C1 segment of cervical spinal cord (tissue), 14 donors: ENCODE measurements at regions not wholly inside any gene's neighbourhood (a gene's known extent, or its start where the extent isn't known, plus 50 kb on each side); places are given as distances from the start of the nearest gene placed in this dataset.

Experiments
- DNase-seq, 14 donors: peaks; one replicate each; lab custom pipeline; 2025; lab: John Stamatoyannopoulos, UW

GRCh38 chr10:108872854-108873253, 1050.5 kb downstream of the XPNPEP1 start:
- DNase-seq, result no peak

DNA sequence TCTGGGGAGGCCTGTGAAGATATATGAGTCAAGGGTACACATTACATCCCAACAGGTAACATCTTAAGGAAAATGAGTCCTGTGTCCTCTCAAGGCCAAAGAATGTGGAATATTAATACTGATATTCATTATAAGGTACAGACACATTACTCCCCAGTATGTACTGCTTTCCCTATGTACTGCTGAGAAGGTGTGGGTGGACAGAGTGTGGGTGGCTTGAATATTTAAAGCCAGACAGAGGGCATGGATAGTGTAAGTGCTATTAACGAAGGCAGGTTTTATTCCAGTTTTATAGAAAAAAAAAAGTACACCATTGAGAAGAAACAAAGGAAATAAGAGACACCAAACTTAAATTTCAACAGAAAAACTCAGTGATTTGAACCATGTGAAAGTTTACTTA, 1054.4 kb downstream of the XPNPEP1 start:
- no peak for DNase-seq

GRCh38 chr10:108862676-108863350, 1060.5 kb downstream of the XPNPEP1 start:
- no peak for DNase-seq

- DNase-seq, result no peak
Measured at GRCh38 chr10:108861181-108861754, 1062.0 kb downstream of the XPNPEP1 start.

DNA sequence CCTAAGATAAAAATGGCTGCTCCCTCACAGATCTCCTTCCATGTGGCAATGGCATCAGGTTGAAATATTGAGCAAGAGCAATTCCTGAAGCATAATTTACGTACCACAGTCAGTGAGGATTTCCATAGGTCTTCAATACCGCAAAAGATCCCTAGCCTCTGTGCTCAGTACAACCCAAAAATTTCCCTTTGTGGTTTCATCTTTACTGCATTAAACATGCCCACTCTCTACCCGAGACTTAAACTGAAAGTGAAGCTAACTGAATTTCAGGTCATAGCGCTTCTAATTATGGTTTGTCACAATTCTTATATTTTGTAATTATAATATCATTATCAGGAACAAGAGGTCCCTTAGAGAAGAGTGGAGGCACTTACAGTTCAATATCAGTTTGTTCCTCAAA, 1071.1 kb downstream of the XPNPEP1 start:
- DNase-seq, result no peak

GRCh38 chr10:108850138-108850854, 1073.0 kb downstream of the XPNPEP1 start:
- DNase-seq, result no peak

DNA sequence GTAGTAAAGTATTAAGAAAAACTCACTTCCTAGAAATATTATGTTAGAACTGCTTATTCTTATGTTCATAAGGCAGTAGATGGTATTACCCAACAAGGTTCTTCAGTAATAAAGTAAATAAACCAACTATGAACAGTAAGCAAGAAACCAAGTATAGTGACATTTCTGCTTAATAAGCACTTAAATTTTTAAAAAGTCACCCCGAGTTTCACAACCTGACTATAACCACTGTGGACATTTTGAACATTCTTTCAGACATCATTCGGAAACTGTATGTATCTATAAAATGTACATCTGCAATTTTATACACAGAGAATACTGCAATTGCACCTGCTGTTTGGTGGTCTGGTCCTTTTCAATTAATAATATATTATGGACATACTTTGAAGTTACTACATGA, 1073.6 kb downstream of the XPNPEP1 start:
- no peak for DNase-seq

DNA sequence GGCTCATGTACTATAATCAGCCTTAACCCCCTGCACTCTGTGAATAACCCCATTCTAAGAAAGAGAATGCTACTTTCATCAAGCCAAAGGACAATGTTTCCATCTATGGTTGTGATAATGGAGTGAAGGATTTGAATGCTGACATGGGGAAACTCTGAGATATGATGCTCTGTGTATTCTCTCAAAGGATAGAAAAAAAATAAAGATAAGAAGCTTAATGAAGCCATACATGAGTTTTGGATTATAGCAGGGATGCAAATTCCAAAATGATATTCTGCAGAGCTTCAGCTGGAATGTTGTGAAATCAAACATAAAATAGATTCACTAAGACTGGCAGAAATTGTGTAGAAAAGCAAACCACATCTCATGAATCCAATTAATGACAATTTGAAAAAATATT, 1074.1 kb downstream of the XPNPEP1 start:
- DNase-seq, result no peak

- DNase-seq, result no peak
Measured at GRCh38 chr10:108848046-108848445, 1075.3 kb downstream of the XPNPEP1 start.

- DNase-seq, result no peak
Measured at GRCh38 chr10:108840944-108841343, 1082.4 kb downstream of the XPNPEP1 start.

GRCh38 chr10:108836362-108836761, 1086.9 kb downstream of the XPNPEP1 start:
- no peak for DNase-seq

- DNase-seq, result no peak
Measured at GRCh38 chr10:108822026-108822425, 1101.3 kb downstream of the XPNPEP1 start.

DNA sequence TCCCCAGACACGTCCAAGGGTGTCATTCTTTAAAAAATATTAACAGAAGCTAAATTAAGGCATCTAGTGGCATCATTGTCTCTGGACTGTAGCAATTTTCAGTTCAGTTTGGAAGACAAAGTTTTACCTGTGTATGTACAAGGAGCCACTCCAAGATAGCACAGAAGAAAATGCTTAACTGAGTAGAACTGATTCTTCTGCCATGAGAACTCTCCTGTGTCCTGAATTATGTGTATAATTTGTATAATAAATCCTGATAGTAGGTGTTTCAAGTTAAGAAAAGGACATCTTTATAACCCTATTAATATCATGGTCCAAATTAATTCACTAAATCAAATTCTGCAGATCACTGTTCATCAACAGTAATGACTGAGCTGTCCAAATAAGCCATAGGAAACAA, 1104.0 kb downstream of the XPNPEP1 start:
- DNase-seq, result no peak

DNA sequence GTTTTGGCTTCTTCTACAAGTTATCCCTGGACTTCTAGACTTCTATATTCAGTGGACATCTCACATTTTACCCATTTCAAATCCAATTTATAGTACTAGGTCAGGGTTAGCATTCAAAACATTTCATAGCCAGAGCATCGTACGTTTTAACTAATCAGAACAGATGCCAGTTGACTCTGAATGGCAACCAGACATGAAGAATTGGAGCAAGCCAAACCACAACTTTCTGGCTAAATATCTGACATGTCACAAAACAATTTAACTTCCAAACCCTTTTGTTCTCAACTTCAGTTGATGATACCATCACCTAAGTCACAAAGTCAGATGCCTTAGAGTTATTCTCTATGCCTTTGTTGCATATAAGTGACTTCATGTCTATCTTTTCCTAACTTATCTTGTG, 1105.7 kb downstream of the XPNPEP1 start:
- no peak for DNase-seq

DNA sequence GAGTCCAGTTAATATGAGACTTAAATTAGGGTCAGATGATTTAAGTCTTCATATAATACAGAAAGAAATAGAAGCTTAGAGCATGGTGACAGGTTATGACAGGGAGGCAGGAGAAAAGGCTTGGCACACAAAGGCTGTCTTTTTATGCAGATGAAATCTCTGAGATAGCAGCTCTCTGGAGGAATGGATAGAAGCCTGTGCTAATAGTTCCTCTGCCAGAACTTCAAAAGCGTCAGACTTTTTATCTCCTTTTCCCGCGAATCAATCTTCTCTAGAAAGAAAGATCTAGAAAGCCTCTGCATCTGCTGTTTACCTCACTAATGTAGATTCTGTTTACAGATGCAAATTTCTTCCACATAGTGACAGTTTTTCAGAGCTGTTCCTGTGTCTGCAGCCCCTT, 1106.2 kb downstream of the XPNPEP1 start:
- no peak for DNase-seq

DNA sequence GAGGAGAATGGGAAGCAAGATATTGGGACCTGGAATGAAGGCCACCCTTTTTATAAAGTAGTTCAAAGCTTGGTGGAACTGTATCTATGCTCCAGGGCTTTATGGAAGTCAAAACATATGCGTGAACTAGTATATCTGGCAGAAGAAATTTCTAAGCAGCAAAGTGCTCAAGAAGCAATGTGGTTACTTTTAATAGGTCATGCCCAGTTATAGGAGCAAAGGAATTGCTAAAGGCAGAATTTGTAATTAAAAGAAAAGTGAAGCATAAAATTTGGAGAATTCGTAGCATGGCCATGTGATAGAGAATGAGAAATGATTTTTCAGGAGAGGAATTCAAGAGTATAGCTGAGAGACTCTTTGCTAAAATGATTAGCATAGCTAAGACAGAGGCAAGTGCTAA, 1110.4 kb downstream of the XPNPEP1 start:
- DNase-seq, result no peak

DNA sequence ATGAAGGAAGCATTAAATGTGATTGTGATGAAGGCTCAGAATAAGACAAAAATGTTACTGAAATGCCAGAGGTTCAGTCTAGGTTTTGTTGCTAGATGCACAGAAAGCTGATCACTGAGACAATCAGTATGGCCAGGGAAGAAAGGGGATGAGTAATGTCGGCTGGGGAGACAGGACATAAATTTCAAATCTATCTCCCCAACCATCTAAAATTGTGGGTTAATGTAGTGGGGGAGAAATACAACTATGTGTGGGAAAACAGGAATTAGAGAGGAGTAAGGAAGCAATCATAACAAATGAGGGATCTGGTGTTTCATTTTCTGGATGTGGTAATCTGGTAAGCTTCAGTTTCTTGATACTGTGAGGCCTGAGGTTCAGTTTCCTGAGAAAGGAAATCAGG, 1111.0 kb downstream of the XPNPEP1 start:
- DNase-seq, result no peak

GRCh38 chr10:108808228-108808627, 1115.1 kb downstream of the XPNPEP1 start:
- no peak for DNase-seq

DNA sequence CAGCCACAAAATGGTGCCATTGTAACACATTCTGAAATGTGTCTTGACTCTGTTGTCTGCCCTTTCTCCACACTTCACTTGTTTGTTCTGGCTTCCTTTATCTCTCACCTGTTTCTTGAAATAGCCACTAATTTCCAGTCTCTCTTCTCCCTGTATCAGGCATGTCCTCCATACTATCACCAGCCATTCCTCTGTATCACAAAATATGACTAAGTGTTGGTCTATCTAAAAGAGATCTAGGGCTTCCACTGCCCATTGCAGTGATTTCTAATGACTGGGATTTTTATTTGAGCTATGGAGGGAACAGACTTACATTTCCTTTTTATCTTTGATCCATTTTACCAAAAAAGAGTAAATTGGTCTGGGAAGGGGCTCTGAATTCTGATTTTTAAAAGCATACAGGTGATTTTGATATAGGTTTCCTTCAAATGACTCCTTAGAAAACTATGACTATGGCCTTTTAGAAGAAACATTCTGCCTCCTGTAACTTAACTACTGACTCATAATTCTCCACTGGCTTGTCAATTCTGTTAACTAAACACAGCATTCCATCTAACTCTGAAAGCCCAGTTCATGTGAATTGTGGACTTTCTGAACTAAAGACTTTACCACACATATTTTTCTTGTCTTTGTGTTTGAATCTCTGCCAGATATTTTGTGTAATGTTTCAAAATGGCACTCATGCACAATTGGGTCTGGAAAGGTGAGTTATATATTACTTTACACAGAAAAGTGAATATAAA, 1121.4 kb downstream of the XPNPEP1 start:
- DNase-seq, result no peak

DNA sequence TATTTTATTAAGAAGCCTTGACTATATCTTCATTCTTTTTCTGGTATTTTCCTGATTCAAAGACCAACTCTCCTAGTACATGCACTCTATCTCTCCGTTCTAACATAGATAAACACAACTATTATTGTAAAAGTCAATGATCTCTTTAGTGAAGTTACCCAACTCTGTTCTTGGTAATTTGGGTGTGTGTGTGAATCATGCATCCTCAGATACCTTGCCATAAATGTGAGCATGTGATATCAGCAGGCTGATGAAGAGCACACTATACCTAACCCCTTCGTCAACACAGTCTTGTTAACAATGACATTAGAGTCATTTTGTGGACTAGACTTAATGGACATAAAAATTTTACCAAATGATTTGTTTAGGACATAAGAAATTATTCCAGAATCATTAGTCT, 1122.1 kb downstream of the XPNPEP1 start:
- DNase-seq, result no peak

- no peak for DNase-seq
Measured at GRCh38 chr10:108797573-108797972, 1125.7 kb downstream of the XPNPEP1 start.

GRCh38 chr10:108791794-108792474, 1131.4 kb downstream of the XPNPEP1 start:
- no peak for DNase-seq
